Smooth muscle cell (in vitro differentiated cells): ENCODE measurements at regions not wholly inside any gene's neighbourhood (a gene's known extent, or its start where the extent isn't known, plus 50 kb on each side); places are given as distances from the start of the nearest gene placed in this dataset.

Experiments
- DNase-seq: peaks from one replicate; lab custom pipeline; 2025; ENCODE audit not compliant: unreplicated experiment; lab: John Stamatoyannopoulos, UW
- H2AFZ ChIP-seq: fragments of 200-600 bp; sonication (generic); 2 replicates; pipeline ENCODE4 v1.6.0; 2016; ENCODE audit warnings: antibody characterized with exemption, low read depth, mild to moderate bottlenecking
- H3F3A ChIP-seq: fragments of 200-600 bp; sonication (generic); 2 replicates; pipeline ENCODE4 v1.6.0; 2017; ENCODE audit warnings: antibody characterized with exemption, low read depth
- H3K27ac ChIP-seq: fragments of 200-600 bp; sonication (generic); 2 replicates; pipeline ENCODE4 v1.5.1; 2016; ENCODE audit warnings: low read depth, mild to moderate bottlenecking
- H3K27me3 ChIP-seq: fragments of 200-600 bp; sonication (generic); 2 replicates; pipeline ENCODE4 v1.6.1; 2016; ENCODE audit warnings: low read depth, mild to moderate bottlenecking
- H3K36me3 ChIP-seq: fragments of 200-600 bp; sonication (generic); 2 replicates; pipeline ENCODE4 v1.5.1; 2016; ENCODE audit warnings: low read depth
- H3K4me1 ChIP-seq: fragments of 200-600 bp; sonication (generic); 2 replicates; pipeline ENCODE4 v1.5.1; 2016; ENCODE audit warnings: low read depth
- H3K4me2 ChIP-seq: fragments of 200-600 bp; sonication (generic); 2 replicates; pipeline ENCODE4 v1.6.0; 2016; ENCODE audit warnings: mild to moderate bottlenecking
- H3K4me3 ChIP-seq: fragments of 200-600 bp; sonication (generic); 2 replicates; pipeline ENCODE4 v1.5.1; 2016; ENCODE audit warnings: mild to moderate bottlenecking
- H3K79me2 ChIP-seq: fragments of 200-600 bp; sonication (generic); 2 replicates; pipeline ENCODE4 v1.6.0; 2016; ENCODE audit warnings: low read depth, mild to moderate bottlenecking
- H3K9ac ChIP-seq: fragments of 200-600 bp; sonication (generic); 2 replicates; pipeline ENCODE4 v1.6.0; 2016; ENCODE audit warnings: low read depth
- H3K9me3 ChIP-seq: fragments of 200-600 bp; sonication (generic); replicated peaks from 2 replicates; pipeline ENCODE4 v1.5.1; 2016; ENCODE audit warnings: low read depth
- H4K20me1 ChIP-seq: fragments of 200-600 bp; sonication (generic); 2 replicates; pipeline ENCODE4 v1.6.0; 2016; ENCODE audit warnings: low read depth
- WGBS: methylation state at CpG from one replicate; pipeline ENCODE4 v1.1.7; 2016; ENCODE audit warnings: low lambda C conversion rate; 5-methylcytosine and 5-hydroxymethylcytosine counted together
- TF ChIP-seq, protein P1 (sequence below): fragments of 200-600 bp; sonication (generic); IDR thresholded peaks from 2 replicates; pipeline ENCODE4 v1.5.1; 2017; ENCODE audit warnings: borderline replicate concordance, mild to moderate bottlenecking, antibody characterized with exemption; ENCODE audit not compliant: insufficient read depth, poor library complexity, severe bottlenecking

DNA sequence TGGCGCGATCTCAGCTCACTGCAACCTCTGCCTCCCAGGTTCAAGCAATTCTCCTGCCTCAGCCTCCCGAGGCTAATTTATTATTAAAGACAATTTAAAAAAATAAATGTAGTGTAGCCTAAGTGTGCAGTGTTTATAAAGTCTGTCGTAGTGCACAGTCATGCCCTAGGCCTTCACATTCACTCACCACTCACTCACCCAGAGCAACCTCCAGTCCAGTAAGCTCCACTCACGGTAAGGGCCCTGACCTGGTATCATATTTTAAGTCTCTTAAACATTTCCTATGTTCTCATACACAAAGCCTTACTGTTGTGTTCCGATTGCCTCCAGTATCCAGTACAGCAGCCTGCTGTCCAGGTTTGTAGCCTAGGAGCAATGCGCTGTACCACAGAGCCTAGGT, 168.2 kb upstream of the FOXQ1 start:
- Histone ChIP-seq H3K36me3 (no peaks in the 10 kb centered on the region), H3K4me1 (peaks cover 5% of the 10 kb centered on the region), H3K9ac (no peak overlapping the region), H2AFZ (no peak overlapping the region), H3K4me3 (no peak overlapping the region), H3K9me3 (no peaks in the 10 kb centered on the region), H3F3A (no peaks in the 10 kb centered on the region), H3K4me2 (no peak overlapping the region), H3K79me2 (no peaks in the 10 kb centered on the region), H3K27ac (peak overlapping the region; percentile 63), H4K20me1 (no peaks in the 10 kb centered on the region), H3K27me3 (no peaks in the 10 kb centered on the region)
- DNase-seq: no peak
- WGBS: 70% methylated on average over 7 of the region's 7 CpGs
- TF ChIP-seq, protein P1, sequence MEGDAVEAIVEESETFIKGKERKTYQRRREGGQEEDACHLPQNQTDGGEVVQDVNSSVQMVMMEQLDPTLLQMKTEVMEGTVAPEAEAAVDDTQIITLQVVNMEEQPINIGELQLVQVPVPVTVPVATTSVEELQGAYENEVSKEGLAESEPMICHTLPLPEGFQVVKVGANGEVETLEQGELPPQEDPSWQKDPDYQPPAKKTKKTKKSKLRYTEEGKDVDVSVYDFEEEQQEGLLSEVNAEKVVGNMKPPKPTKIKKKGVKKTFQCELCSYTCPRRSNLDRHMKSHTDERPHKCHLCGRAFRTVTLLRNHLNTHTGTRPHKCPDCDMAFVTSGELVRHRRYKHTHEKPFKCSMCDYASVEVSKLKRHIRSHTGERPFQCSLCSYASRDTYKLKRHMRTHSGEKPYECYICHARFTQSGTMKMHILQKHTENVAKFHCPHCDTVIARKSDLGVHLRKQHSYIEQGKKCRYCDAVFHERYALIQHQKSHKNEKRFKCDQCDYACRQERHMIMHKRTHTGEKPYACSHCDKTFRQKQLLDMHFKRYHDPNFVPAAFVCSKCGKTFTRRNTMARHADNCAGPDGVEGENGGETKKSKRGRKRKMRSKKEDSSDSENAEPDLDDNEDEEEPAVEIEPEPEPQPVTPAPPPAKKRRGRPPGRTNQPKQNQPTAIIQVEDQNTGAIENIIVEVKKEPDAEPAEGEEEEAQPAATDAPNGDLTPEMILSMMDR: no peak

GRCh38 chr6:1139155-1139890, 172.6 kb upstream of the FOXQ1 start:
- Histone ChIP-seq H2AFZ (no peak overlapping the region), H3K27ac (no peak overlapping the region), H3K4me3 (no peak overlapping the region), H3K4me2 (no peak overlapping the region), H3K9me3 (no peaks in the 10 kb centered on the region), H3F3A (no peaks in the 10 kb centered on the region), H3K4me1 (no peaks in the 10 kb centered on the region), H3K27me3 (no peaks in the 10 kb centered on the region), H4K20me1 (no peaks in the 10 kb centered on the region), H3K36me3 (no peaks in the 10 kb centered on the region), H3K79me2 (no peaks in the 10 kb centered on the region), H3K9ac (no peak overlapping the region)
- no peak for DNase-seq
- TF ChIP-seq, protein P1: no peak
- WGBS: 65% methylated on average over 4 of the region's 4 CpGs

GRCh38 chr6:1137849-1138248, 174.0 kb upstream of the FOXQ1 start:
- H3K9me3 ChIP-seq: no peaks in the 10 kb centered on the region

More at GRCh38 chr6:1137849-1138248, 174.0 kb upstream of the FOXQ1 start:
- Histone ChIP-seq H3K9ac (no peak overlapping the region), H3K27me3 (no peaks in the 10 kb centered on the region), H3K36me3 (no peaks in the 10 kb centered on the region), H4K20me1 (no peaks in the 10 kb centered on the region), H2AFZ (no peak overlapping the region), H3K4me2 (no peak overlapping the region), H3K27ac (no peak overlapping the region), H3K4me3 (no peak overlapping the region), H3K79me2 (no peaks in the 10 kb centered on the region), H3K4me1 (no peaks in the 10 kb centered on the region), H3F3A (peaks cover 4% of the 10 kb centered on the region)
- WGBS: 91% methylated on average over 6 of the region's 6 CpGs
- DNase-seq: no peak
- TF ChIP-seq, protein P1: no peak
